Panc1 (cell line): ENCODE measurements at regions not wholly inside any gene's neighbourhood (a gene's known extent, or its start where the extent isn't known, plus 50 kb on each side); places are given as distances from the start of the nearest gene placed in this dataset.

Experiments
- CTCF ChIP-seq: fragments of 450-650 bp; IDR thresholded peaks from 2 replicates; pipeline ENCODE4 v1.5.1; 2017; ENCODE audit warnings: mild to moderate bottlenecking
- POLR2AphosphoS5 ChIP-seq: IDR thresholded peaks from 2 replicates; pipeline ENCODE4 v1.6.1; 2012; ENCODE audit warnings: mild to moderate bottlenecking, low read depth, low read length, moderate library complexity
- REST ChIP-seq, 2 experiments: IDR thresholded peaks; 2 replicates each; pipeline ENCODE4 v1.6.1; 2011 to 2012; ENCODE audit warnings: low read depth in 2 of 2, control low read depth in 1 of 2, low read length in 1 of 2, mild to moderate bottlenecking in 1 of 2, moderate library complexity in 1 of 2; ENCODE audit not compliant: insufficient read depth in 1 of 2
- SIN3A ChIP-seq: IDR thresholded peaks from 2 replicates; pipeline ENCODE4 v1.6.1; 2012; ENCODE audit warnings: low read depth, mild to moderate bottlenecking, low read length, moderate library complexity, borderline replicate concordance; ENCODE audit not compliant: insufficient read depth
- TCF7L2 ChIP-seq: IDR thresholded peaks from 2 replicates; pipeline ENCODE4 v1.6.1; 2011; ENCODE audit warnings: mild to moderate bottlenecking, low read depth, low read length, inconsistent platforms

GRCh38 chr3:168162172-168162571, 66.4 kb upstream of the GOLIM4 start:
- TF ChIP-seq CTCF (no peak), REST (IDR thresholded peaks at IDR 0.05; ENCODE audit: insufficient read depth in 1 of 2, low read depth in 2 of 2, low read length in 1 of 2) (no peak), POLR2AphosphoS5 (no peak), SIN3A (no peak), TCF7L2 (no peak)
